H1 (cell line): ENCODE measurements at regions not wholly inside any gene's neighbourhood (a gene's known extent, or its start where the extent isn't known, plus 50 kb on each side); places are given as distances from the start of the nearest gene placed in this dataset.

ENCODE experiments used
- CTCF ChIA-PET: fragments of 300-600 bp; sonication (Branson Sonifier 250); formaldehyde crosslinking; loops from one replicate; lab custom pipeline; 2021; ENCODE audit not compliant: partially characterized antibody; lab: Charles Lee
- POLR2A ChIA-PET: fragments of 300-600 bp; sonication (Branson Sonifier 250); formaldehyde crosslinking; loops from one replicate; lab custom pipeline; 2021; ENCODE audit warnings: inconsistent platforms; ENCODE audit not compliant: partially characterized antibody; lab: Charles Lee
- DNase-seq, 2 experiments: peaks; one replicate each; pipeline versions ENCODE4 v3.0.0 to v3.0.0-alpha.2; 2010 to 2022; ENCODE audit warnings: low spot score in 2 of 2, low read depth in 1 of 2, mixed read lengths in 1 of 2
- FAIRE-seq: peaks from 2 replicates; lab custom pipeline; 2011; peaks lifted over from hg19 to GRCh38; lab: Jason Lieb, UNC
- H2AFZ ChIP-seq: 2 replicates; pipeline ENCODE4 v1.8.1; 2012; ENCODE audit warnings: low read length, inconsistent platforms
- H2AK5ac ChIP-seq: 2 replicates; pipeline ENCODE4 v1.6.1; 2013; ENCODE audit warnings: low read depth, low read length
- H2BK120ac ChIP-seq: replicated peaks from 2 replicates; pipeline ENCODE3; 2013; ENCODE audit warnings: low read depth, low read length, inconsistent platforms
- H2BK12ac ChIP-seq: 2 replicates; pipeline ENCODE4 v1.6.1; 2013; ENCODE audit warnings: low read depth, low read length
- H2BK15ac ChIP-seq: 2 replicates; pipeline ENCODE4 v1.6.1; 2013; ENCODE audit warnings: low read length
- H2BK20ac ChIP-seq: 2 replicates; pipeline ENCODE4 v1.6.1; 2013; ENCODE audit warnings: low read length
- H2BK5ac ChIP-seq: 2 replicates; pipeline ENCODE4 v1.6.1; 2013; ENCODE audit warnings: low read depth, low read length
- H3K14ac ChIP-seq: 2 replicates; pipeline ENCODE4 v1.6.1; 2013; ENCODE audit warnings: inconsistent platforms; ENCODE audit not compliant: insufficient read length
- H3K18ac ChIP-seq: 2 replicates; pipeline ENCODE4 v1.6.1; 2013; ENCODE audit warnings: low read length; ENCODE audit errors: extremely low read depth
- H3K23ac ChIP-seq: 2 replicates; pipeline ENCODE4 v1.6.1; 2013; ENCODE audit warnings: inconsistent platforms; ENCODE audit not compliant: insufficient read length
- H3K23me2 ChIP-seq: 2 replicates; pipeline ENCODE4 v1.6.1; 2013; ENCODE audit warnings: low read depth, low read length
- H3K27ac ChIP-seq: 2 replicates; pipeline ENCODE4 v1.6.1; 2011; ENCODE audit warnings: low read depth, low read length, inconsistent platforms
- H3K27me3 ChIP-seq, 4 experiments: replicated peaks in 1 of 4; 1 replicate in 1 of 4; 2 replicates in 3 of 4; pipeline versions ENCODE4 v1.6.1 to v1.8.1; 2011 to 2013; ENCODE audit warnings: low read length in 3 of 4, mild to moderate bottlenecking in 3 of 4, inconsistent platforms in 2 of 4, mixed read lengths in 2 of 4, moderate library complexity in 1 of 4; ENCODE audit not compliant: control insufficient read depth in 3 of 4, insufficient read depth in 3 of 4; ENCODE audit errors: extremely low read depth in 1 of 4
- H3K36me3 ChIP-seq, 4 experiments: 2 replicates each; pipeline versions ENCODE4 v1.6.1 to v1.8.1; 2011 to 2013; ENCODE audit warnings: mild to moderate bottlenecking in 4 of 4, low read length in 3 of 4, moderate library complexity in 2 of 4, control low read depth in 1 of 4, inconsistent platforms in 1 of 4; ENCODE audit not compliant: insufficient read depth in 4 of 4, control insufficient read depth in 2 of 4
- H3K4ac ChIP-seq: replicated peaks from 2 replicates; pipeline ENCODE3; 2013; ENCODE audit warnings: low read length, low read depth, mixed read lengths, inconsistent platforms; ENCODE audit not compliant: insufficient read length
- H3K4me1 ChIP-seq, 4 experiments: replicated peaks in 1 of 4; 1 replicate in 1 of 4; 2 replicates in 3 of 4; pipeline versions ENCODE4 v1.6.1 to v1.8.1; 2011 to 2013; ENCODE audit warnings: low read length in 3 of 4, inconsistent platforms in 2 of 4, mixed read lengths in 1 of 4; ENCODE audit not compliant: insufficient read depth in 4 of 4, control insufficient read depth in 3 of 4
- H3K4me2 ChIP-seq, 2 experiments: 2 replicates each; pipeline versions ENCODE4 v1.6.1 to v1.8.1; 2011 to 2013; ENCODE audit warnings: low read depth in 2 of 2, low read length in 2 of 2, control low read depth in 1 of 2, inconsistent platforms in 1 of 2, mild to moderate bottlenecking in 1 of 2; ENCODE audit not compliant: insufficient read depth in 1 of 2
- H3K4me3 ChIP-seq, 4 experiments: fragments of 200-600, 300-600 bp in 1 of 4; sonication (generic), shearing (Covaris generic), sonication (Bioruptor Twin) in 1 of 4; 2 replicates each; pipeline versions ENCODE4 v1.5.1 to v1.8.1; 2011 to 2016; ENCODE audit warnings: low read length in 4 of 4, low read depth in 3 of 4, control low read depth in 2 of 4, inconsistent platforms in 2 of 4, mild to moderate bottlenecking in 2 of 4, mixed read lengths in 1 of 4, moderate library complexity in 1 of 4; ENCODE audit not compliant: insufficient read depth in 2 of 4; ENCODE audit errors: extremely low read depth in 1 of 4
- H3K56ac ChIP-seq: replicated peaks from 2 replicates; pipeline ENCODE3; 2013; ENCODE audit warnings: low read depth, mild to moderate bottlenecking, mixed read lengths, low read length, inconsistent platforms; ENCODE audit not compliant: insufficient read length
- H3K79me1 ChIP-seq: 2 replicates; pipeline ENCODE4 v1.6.1; 2013; ENCODE audit warnings: low read depth, low read length, control low read depth
- H3K79me2 ChIP-seq, 2 experiments: 2 replicates each; pipeline versions ENCODE4 v1.6.1 to v1.8.1; 2012 to 2013; ENCODE audit warnings: low read length in 2 of 2, mild to moderate bottlenecking in 2 of 2, inconsistent platforms in 1 of 2; ENCODE audit not compliant: insufficient read depth in 2 of 2, control insufficient read depth in 1 of 2
- H3K9ac ChIP-seq, 4 experiments: replicated peaks in 1 of 4; 1 replicate in 1 of 4; 2 replicates in 3 of 4; pipeline versions ENCODE4 v1.6.1 to v1.8.1; 2011 to 2013; ENCODE audit warnings: low read depth in 3 of 4, low read length in 3 of 4, control low read depth in 2 of 4, mild to moderate bottlenecking in 2 of 4, moderate library complexity in 2 of 4, inconsistent platforms in 1 of 4; ENCODE audit errors: extremely low read depth in 1 of 4
- H3K9me3 ChIP-seq, 2 experiments: 2 replicates each; pipeline versions ENCODE4 v1.6.1 to v1.8.1; 2012 to 2013; ENCODE audit warnings: mild to moderate bottlenecking in 2 of 2, moderate library complexity in 2 of 2, control low read depth in 1 of 2, inconsistent platforms in 1 of 2, low read depth in 1 of 2, low read length in 1 of 2, mixed read lengths in 1 of 2; ENCODE audit not compliant: insufficient read depth in 2 of 2
- H4K20me1 ChIP-seq, 2 experiments: replicated peaks in 1 of 2; 2 replicates each; pipeline versions ENCODE3 to v1.8.1; 2011 to 2013; ENCODE audit warnings: inconsistent platforms in 2 of 2, low read length in 2 of 2, mild to moderate bottlenecking in 1 of 2; ENCODE audit not compliant: insufficient read depth in 2 of 2, control insufficient read depth in 1 of 2
- H4K5ac ChIP-seq: 2 replicates; pipeline ENCODE4 v1.6.1; 2013; ENCODE audit warnings: low read length, low read depth, mixed read lengths, inconsistent platforms; ENCODE audit not compliant: insufficient read length
- H4K8ac ChIP-seq: 2 replicates; pipeline ENCODE4 v1.8.0; 2013; ENCODE audit warnings: mild to moderate bottlenecking, moderate library complexity, low read length, inconsistent platforms; ENCODE audit not compliant: insufficient read depth; ENCODE audit errors: extremely low read depth
- H4K91ac ChIP-seq: replicated peaks from 2 replicates; pipeline ENCODE3; 2013; ENCODE audit warnings: low read length, mixed read lengths, inconsistent platforms; ENCODE audit not compliant: insufficient read length
- WGBS, 2 experiments: shearing (Covaris generic) in 1 of 2; methylation state at CpG; one replicate each; pipeline versions ENCODE4 v1.1.6 to v1.1.7; 2013 to 2015; ENCODE audit warnings: low lambda C conversion rate in 2 of 2, mixed read lengths in 2 of 2, inconsistent platforms in 1 of 2, low coverage in 1 of 2, missing lambda C conversion rate in 1 of 2; ENCODE audit not compliant: insufficient replicate concordance in 2 of 2, insufficient coverage in 1 of 2, insufficient read length in 1 of 2; ENCODE audit errors: extremely low coverage in 1 of 2, missing lambda C conversion rate in 1 of 2; 5-methylcytosine and 5-hydroxymethylcytosine counted together

DNA sequence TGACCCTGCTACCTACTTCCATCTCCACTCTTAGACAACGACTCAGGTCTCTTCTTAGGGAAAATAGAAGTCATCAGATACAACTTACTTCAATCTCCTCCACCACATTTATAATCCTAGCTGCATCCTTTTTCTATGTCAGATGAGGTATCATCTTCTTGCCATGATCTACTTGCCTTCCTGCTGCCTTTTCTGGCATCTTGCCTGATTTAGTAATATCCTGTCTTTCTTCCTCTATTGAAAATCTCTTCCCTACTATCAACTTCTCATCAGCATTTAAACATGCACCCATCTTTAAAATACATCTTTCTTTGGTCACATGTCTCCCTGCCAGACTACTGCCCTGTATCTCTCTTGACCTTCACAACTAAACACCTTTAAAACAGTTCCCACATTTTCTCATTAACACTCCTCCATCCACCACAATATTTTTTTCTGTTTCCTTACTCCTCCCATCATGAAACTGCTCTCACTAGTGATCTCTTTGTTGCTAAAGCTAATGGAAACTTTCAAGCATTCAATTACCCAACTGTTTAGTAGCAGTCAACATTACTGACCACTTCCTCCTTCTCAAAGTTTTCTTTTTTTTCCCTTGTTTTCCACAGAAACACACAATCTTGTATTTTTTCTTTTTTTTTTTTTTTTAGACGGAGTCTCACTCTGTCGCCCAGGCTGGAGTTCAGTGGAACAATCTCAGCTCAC lies 100.8 kb upstream of the CXorf66 start:
- no peak overlapping the region for H3K4me3 ChIP-seq
- WGBS, 2 experiments: 85% methylated on average over 1 of the region's 3 CpGs; no CpG with 5 or more reads in 1 of the 2 experiments

More for the DNA sequence above, 100.8 kb upstream of the CXorf66 start:
- DNase-seq (no peak), FAIRE-seq (no peak)
- H4K5ac ChIP-seq: no peak overlapping the region
- H2BK5ac ChIP-seq: no peak overlapping the region
- H3K4me2 ChIP-seq: no peak overlapping the region
- H3K27me3 ChIP-seq: no peaks in the 10 kb centered on the region
- H3K9ac ChIP-seq: no peak overlapping the region
- H2AFZ ChIP-seq: no peak overlapping the region
- H3K27ac ChIP-seq: no peak overlapping the region
- no peak overlapping the region for H2BK20ac ChIP-seq
- H3K14ac ChIP-seq: no peak overlapping the region
- H2BK12ac ChIP-seq: no peak overlapping the region
- H3K9me3 ChIP-seq: no peaks in the 10 kb centered on the region
- H3K18ac ChIP-seq: no peak overlapping the region
- H3K4ac ChIP-seq: no peak overlapping the region
- POLR2A ChIA-PET: no interaction called here
- H2AK5ac ChIP-seq: no peak overlapping the region
- H3K79me1 ChIP-seq: no peaks in the 10 kb centered on the region
- H3K23ac ChIP-seq: no peak overlapping the region
- no peak overlapping the region for H3K56ac ChIP-seq
- no peaks in the 10 kb centered on the region for H3K4me1 ChIP-seq
- H4K91ac ChIP-seq: no peak overlapping the region
- H4K8ac ChIP-seq: no peak overlapping the region
- CTCF ChIA-PET: interaction anchor here (0.7 kb wide), 1 partner anchor 67 kb away, joined by 3 read pairs; no protein-coding TSS in a partner anchor
- H2BK120ac ChIP-seq: no peak overlapping the region
- no peak overlapping the region for H2BK15ac ChIP-seq
- H3K23me2 ChIP-seq: no peaks in the 10 kb centered on the region
- H4K20me1 ChIP-seq: no peaks in the 10 kb centered on the region
- H3K36me3 ChIP-seq: no peaks in the 10 kb centered on the region
- no peaks in the 10 kb centered on the region for H3K79me2 ChIP-seq
